Epithelial cell of esophagus (primary cell): ENCODE measurements at regions not wholly inside any gene's neighbourhood (a gene's known extent, or its start where the extent isn't known, plus 50 kb on each side); places are given as distances from the start of the nearest gene placed in this dataset.

Source experiments
- DNase-seq: peaks from one replicate; pipeline ENCODE4 v3.0.0; 2010; ENCODE audit warnings: low read depth
- H3K4me3 ChIP-seq: 2 replicates; pipeline ENCODE4 v1.5.1; 2011; ENCODE audit warnings: mild to moderate bottlenecking, low read length, control low read depth
- CTCF ChIP-seq: IDR thresholded peaks from 2 replicates; pipeline ENCODE4 v1.5.1; 2011; ENCODE audit warnings: low read depth, mild to moderate bottlenecking, low read length, control low read depth, inconsistent platforms; ENCODE audit not compliant: insufficient read depth; ENCODE audit errors: missing control alignments

DNA sequence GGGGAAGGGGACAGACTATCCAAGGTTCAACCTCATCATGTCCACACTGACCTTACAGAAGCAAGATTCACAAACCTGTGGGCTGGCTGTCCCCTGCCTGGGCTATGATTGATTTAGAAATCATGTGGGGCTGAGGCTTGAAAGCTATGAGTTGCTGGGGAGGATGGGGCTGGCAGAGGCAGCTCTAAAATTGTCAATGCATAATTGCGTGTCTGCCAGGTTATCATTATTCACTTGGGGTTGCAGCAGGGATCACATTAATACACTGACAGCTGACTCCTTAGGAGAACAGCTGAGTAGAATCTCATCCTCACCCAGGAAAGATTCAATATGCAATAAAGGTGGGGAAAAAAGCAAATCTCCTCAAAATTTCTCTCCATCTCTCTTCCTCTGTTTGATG, 866.3 kb downstream of the CCSER2 start:
- DNase-seq, result no peak
- TF ChIP-seq CTCF, result no peak
- no peak overlapping the region for H3K4me3 ChIP-seq

- H3K4me3 ChIP-seq, result no peak overlapping the region
- no peak for TF ChIP-seq CTCF
- DNase-seq, result no peak
Measured at GRCh38 chr10:85195596-85195995, 867.2 kb downstream of the CCSER2 start.

GRCh38 chr10:85204814-85205213, 876.4 kb downstream of the CCSER2 start:
- no peak for TF ChIP-seq CTCF
- DNase-seq, result no peak
- H3K4me3 ChIP-seq, result no peak overlapping the region

GRCh38 chr10:85212526-85212925, 884.1 kb downstream of the CCSER2 start:
- no peak for TF ChIP-seq CTCF
- no peak overlapping the region for H3K4me3 ChIP-seq
- no peak for DNase-seq

DNA sequence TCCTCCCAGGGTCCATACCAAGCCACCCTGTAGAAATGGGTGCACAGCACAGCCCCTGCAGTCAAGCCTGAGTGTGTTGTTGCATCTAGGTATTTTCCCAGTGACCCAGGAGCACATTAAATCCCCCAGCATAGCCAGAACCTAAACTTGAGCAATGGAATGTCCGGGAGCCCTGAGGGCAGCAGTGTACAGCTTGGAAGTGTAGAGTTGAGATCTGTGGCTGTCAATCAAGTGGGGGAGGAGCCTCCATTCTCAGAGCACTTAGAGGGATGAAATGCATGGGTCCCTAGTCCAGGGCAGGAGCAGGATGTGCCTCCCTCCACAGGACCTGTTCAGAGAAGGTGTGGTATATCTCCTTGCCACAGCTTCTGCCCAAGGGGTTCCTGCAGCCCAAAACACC, 885.1 kb downstream of the CCSER2 start:
- DNase-seq, result no peak
- H3K4me3 ChIP-seq, result no peak overlapping the region
- no peak for TF ChIP-seq CTCF

DNA sequence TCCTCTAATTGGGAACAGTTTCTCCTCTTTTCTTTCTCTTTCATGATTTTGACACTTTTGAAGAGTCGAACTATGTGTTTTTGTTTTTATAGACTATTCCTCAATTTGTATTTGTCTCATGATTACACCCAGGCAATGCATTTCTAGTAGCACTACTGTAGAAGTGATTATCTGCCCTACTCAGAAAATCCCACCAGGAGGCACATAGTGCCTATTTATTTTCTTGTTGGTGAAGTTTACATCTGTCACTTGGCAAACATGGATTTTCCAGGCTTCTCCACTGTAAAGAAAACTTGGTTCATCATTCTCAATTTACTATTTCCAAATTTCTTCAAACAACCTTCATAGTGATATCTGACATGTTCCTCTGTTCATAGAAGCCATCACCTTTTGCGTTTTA, 893.9 kb downstream of the CCSER2 start:
- TF ChIP-seq CTCF, result no peak
- H3K4me3 ChIP-seq, result no peak overlapping the region
- DNase-seq, result no peak

DNA sequence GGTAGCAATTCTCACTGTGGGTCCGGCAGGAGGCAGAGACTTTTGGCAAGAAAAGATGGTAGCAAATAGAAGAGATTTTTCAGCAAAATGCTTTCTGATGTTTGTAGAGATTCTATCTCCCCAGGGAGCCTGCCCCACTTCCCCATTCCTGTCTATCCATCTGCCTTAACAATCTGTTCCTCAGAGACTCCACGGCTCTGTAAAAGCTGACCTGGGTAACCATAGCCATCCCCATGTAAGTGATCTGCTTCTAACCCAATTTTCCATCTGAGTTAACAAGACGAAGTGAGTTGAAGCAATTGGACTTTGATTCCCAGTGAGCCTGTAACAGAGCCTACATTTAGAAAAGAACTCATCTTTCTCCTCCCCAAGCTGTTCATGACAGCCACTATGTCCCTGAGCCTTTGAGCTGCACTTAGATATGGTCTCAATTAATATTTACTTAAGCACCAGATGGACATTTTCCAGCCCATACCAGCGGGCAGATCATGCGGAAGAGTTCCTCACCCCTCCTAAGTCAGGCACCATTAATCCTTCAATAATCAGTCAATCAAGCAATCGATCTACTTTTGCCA, 896.1 kb downstream of the CCSER2 start:
- TF ChIP-seq CTCF, result no peak
- no peak for DNase-seq
- H3K4me3 ChIP-seq, result no peak overlapping the region
